ENCODE measurements at regions not wholly inside any gene's neighbourhood (a gene's known extent, or its start where the extent isn't known, plus 50 kb on each side); places are given as distances from the start of the nearest gene placed in this dataset.

DNA sequence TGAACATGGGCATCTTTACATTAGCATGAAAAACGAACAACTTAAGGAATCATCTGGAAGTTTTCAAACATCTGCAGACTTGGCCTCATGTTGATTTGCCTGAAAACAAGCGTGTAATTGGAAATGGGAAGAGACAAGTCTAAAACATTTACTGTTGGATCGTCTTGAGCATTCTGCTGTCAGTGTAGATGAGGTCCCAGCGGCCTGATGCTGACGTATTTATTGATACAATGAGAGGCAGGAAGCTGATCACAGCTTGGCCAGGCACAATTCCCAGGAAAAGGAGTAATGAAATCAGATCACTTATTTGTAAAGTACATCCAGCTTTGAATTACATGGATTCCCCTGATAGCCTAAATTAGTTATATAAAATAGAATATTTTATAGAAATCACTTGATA is 210.6 kb downstream of the CLCN4 start:
- DNase-seq (ENCODE audit: low spot score) = no peak
- H3K36me3 ChIP-seq (ENCODE audit: insufficient read depth, low read length, poor library complexity, severe bottlenecking) = no peaks in the 10 kb centered on the region
- intact Hi-C loops (cut with micrococcal nuclease; ENCODE audit: unreplicated experiment) = no loop called here
- ChIA-PET POLR2A (ENCODE audit: low non-redundant PET) (no interaction called here), CTCF (no interaction called here)
- no peaks in the 10 kb centered on the region for H3K4me1 ChIP-seq (ENCODE audit: insufficient read depth, low read length, poor library complexity, severe bottlenecking)
- H3K27me3 ChIP-seq (replicated peaks; ENCODE audit: insufficient read depth, low read depth, low read length, poor library complexity) = no peaks in the 10 kb centered on the region
- TF ChIP-seq, protein P1, sequence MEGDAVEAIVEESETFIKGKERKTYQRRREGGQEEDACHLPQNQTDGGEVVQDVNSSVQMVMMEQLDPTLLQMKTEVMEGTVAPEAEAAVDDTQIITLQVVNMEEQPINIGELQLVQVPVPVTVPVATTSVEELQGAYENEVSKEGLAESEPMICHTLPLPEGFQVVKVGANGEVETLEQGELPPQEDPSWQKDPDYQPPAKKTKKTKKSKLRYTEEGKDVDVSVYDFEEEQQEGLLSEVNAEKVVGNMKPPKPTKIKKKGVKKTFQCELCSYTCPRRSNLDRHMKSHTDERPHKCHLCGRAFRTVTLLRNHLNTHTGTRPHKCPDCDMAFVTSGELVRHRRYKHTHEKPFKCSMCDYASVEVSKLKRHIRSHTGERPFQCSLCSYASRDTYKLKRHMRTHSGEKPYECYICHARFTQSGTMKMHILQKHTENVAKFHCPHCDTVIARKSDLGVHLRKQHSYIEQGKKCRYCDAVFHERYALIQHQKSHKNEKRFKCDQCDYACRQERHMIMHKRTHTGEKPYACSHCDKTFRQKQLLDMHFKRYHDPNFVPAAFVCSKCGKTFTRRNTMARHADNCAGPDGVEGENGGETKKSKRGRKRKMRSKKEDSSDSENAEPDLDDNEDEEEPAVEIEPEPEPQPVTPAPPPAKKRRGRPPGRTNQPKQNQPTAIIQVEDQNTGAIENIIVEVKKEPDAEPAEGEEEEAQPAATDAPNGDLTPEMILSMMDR (conservative IDR thresholded peaks at IDR 0.05; ENCODE audit: low read depth, low read length) = no peak
- TF ChIP-seq EZH2 (IDR thresholded peaks at IDR 0.05; ENCODE audit: borderline replicate concordance, low read depth, low read length, poor library complexity, severe bottlenecking) = no peak
- no peak overlapping the region for H3K27ac ChIP-seq (ENCODE audit: low read depth, low read length, poor library complexity, severe bottlenecking)
- no peak overlapping the region for H3K4me3 ChIP-seq (ENCODE audit: low read depth, low read length, poor library complexity, severe bottlenecking)
- H3K9me3 ChIP-seq (ENCODE audit: low read depth, low read length, poor library complexity, severe bottlenecking) = no peaks in the 10 kb centered on the region
- no TSS peak for BruUV-seq (replicated peaks)

DNA sequence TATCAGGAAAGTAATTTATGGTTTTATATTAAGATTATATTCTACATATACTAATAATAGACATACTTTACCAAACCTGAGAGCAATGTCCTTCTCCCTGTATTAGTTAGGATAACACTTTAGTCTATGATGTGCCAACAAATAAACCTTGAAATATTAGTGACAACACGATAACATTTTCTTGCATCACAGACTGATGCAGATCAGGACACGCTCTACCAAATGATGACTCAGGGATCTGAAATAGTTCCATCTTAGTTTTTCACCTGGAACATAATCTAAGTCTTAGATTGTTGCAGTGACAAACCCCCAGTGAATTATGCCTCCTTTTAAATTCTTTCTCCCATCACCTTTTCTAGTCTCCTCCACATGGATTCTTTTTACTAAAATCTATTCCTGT is 214.2 kb downstream of the CLCN4 start:
- no peak for DNase-seq (ENCODE audit: low spot score)
- no TSS peak for BruUV-seq (replicated peaks)
- Histone ChIP-seq H3K36me3 (ENCODE audit: insufficient read depth, low read length, poor library complexity, severe bottlenecking) (no peaks in the 10 kb centered on the region), H3K27me3 (replicated peaks; ENCODE audit: insufficient read depth, low read depth, low read length, poor library complexity) (no peaks in the 10 kb centered on the region), H3K27ac (ENCODE audit: low read depth, low read length, poor library complexity, severe bottlenecking) (no peak overlapping the region), H3K9me3 (ENCODE audit: low read depth, low read length, poor library complexity, severe bottlenecking) (no peaks in the 10 kb centered on the region), H3K4me1 (ENCODE audit: insufficient read depth, low read length, poor library complexity, severe bottlenecking) (no peaks in the 10 kb centered on the region), H3K4me3 (ENCODE audit: low read depth, low read length, poor library complexity, severe bottlenecking) (no peak overlapping the region)
- CTCF ChIA-PET = no interaction called here
- intact Hi-C loops (cut with micrococcal nuclease; ENCODE audit: unreplicated experiment) = no loop called here
- POLR2A ChIA-PET (ENCODE audit: low non-redundant PET) = no interaction called here
- TF ChIP-seq, protein P1 (conservative IDR thresholded peaks at IDR 0.05; ENCODE audit: low read depth, low read length) = no peak
- TF ChIP-seq EZH2 (IDR thresholded peaks at IDR 0.05; ENCODE audit: borderline replicate concordance, low read depth, low read length, poor library complexity, severe bottlenecking) = no peak

DNA sequence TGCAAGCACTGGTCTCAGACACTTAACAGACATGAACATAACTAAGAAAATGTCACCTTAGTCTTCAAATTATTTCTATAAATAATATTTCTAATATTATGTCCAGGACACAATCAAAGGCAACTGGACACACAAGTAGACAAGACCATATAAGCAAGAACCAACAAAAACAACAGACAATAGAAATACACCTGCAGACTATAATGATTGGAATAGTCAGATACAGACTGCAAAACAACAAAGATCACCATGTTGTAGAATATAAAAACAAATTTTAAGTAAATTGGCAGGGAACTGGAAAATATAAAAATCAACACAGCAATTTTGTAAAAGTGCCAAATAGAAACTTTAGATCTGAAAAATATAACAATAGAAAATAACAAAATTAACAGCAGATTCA is 220.7 kb downstream of the CLCN4 start:
- Histone ChIP-seq H3K4me1 (ENCODE audit: insufficient read depth, low read length, poor library complexity, severe bottlenecking) (peaks cover 10% of the 10 kb centered on the region), H3K9me3 (ENCODE audit: low read depth, low read length, poor library complexity, severe bottlenecking) (peaks cover 12% of the 10 kb centered on the region), H3K4me3 (ENCODE audit: low read depth, low read length, poor library complexity, severe bottlenecking) (no peak overlapping the region), H3K27me3 (replicated peaks; ENCODE audit: insufficient read depth, low read depth, low read length, poor library complexity) (no peaks in the 10 kb centered on the region), H3K27ac (ENCODE audit: low read depth, low read length, poor library complexity, severe bottlenecking) (no peak overlapping the region), H3K36me3 (ENCODE audit: insufficient read depth, low read length, poor library complexity, severe bottlenecking) (no peaks in the 10 kb centered on the region)
- no TSS peak for BruUV-seq (replicated peaks)
- ChIA-PET POLR2A (ENCODE audit: low non-redundant PET) (no interaction called here), CTCF (no interaction called here)
- DNase-seq (ENCODE audit: low spot score) = no peak
- no peak for TF ChIP-seq EZH2 (IDR thresholded peaks at IDR 0.05; ENCODE audit: borderline replicate concordance, low read depth, low read length, poor library complexity, severe bottlenecking)
- TF ChIP-seq, protein P1 (conservative IDR thresholded peaks at IDR 0.05; ENCODE audit: low read depth, low read length) = no peak
- intact Hi-C loops (cut with micrococcal nuclease; ENCODE audit: unreplicated experiment) = no loop called here
